Inferior parietal cortex (tissue), 1 donor: ENCODE measurements at regions not wholly inside any gene's neighbourhood (a gene's known extent, or its start where the extent isn't known, plus 50 kb on each side); places are given as distances from the start of the nearest gene placed in this dataset.

Source experiments
- DNase-seq: peaks from one replicate; pipeline ENCODE4 v3.0.0-alpha.2; 2016; ENCODE audit errors: extremely low spot score

- DNase-seq: no peak
These were observed 192.1 kb upstream of the MGMT start for GRCh38 chr10:129274748-129275474.

- DNase-seq: no peak
These were observed 191.2 kb upstream of the MGMT start for GRCh38 chr10:129275886-129276285.

GRCh38 chr10:129277084-129277483 lies 190.0 kb upstream of the MGMT start:
- no peak for DNase-seq

GRCh38 chr10:129277841-129278240 lies 189.2 kb upstream of the MGMT start:
- DNase-seq: no peak

- DNase-seq: no peak
These were observed 188.4 kb upstream of the MGMT start for GRCh38 chr10:129278686-129279085.

- DNase-seq: no peak
These were observed 187.4 kb upstream of the MGMT start for GRCh38 chr10:129279446-129280154.

DNA sequence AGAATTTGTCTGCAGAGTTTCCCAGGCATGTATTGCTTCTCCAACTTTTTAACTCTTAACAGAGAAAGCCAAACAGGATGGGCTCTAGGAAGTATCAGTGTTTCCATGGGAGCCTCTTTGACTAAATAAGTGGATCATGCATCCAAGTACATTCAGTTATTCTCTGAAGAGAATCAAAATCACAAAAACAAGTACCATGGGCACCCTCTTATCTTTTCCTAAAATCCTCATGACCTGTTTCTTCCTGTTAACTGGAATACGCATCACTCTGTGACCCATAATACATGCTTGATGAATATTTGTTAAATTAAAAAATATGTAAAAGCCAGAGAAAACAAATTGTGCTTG lies 186.9 kb upstream of the MGMT start:
- DNase-seq: no peak

DNA sequence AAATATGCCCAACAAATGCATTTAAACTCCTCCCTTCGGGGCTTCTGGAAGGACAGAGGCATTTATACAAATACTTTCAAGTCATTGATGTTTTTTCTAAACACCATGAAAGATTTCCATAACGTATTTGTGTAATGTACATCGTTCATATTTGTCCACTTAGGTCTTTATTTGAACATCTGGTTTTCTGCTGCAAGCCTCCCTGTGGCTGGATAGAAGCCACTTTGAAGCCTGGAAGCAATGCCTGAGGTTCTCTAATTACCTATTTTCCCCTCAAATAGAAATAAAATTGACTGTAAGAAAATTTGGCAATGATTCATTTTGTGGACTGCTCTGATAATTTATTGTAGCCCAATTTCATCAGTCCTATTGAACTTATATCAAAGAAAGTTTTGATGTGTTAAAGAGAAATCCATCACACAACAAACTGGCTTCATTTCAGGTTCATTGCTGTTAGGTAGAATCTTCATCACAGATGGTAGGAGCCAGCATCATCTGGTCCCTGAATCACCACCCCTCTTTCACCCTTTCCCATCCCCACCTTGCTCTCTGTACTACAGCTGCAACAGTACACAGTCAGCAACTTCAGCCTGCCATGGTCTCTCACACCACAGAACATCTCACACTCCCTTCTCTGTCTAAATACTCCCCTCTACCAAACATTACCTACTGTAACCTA lies 186.0 kb upstream of the MGMT start:
- DNase-seq: no peak

DNA sequence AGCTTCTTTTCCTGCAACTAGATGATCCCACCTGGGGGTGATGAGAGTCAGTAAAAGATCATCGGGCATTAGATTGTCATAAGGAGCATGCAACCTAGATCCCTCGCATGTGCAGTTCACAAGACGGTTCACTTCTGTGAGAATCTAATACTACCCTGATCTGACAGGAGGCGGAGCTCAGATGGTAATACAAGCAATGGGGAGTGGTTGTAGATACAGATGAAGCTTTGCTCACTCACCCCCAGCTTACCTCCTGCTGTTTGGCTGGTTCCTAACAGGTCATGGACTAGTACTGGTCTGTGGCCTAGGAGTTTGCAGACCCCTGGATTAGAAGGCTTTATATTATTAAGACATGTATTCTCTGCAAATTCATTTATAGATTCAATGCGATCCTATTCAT lies 181.6 kb upstream of the MGMT start:
- no peak for DNase-seq

DNA sequence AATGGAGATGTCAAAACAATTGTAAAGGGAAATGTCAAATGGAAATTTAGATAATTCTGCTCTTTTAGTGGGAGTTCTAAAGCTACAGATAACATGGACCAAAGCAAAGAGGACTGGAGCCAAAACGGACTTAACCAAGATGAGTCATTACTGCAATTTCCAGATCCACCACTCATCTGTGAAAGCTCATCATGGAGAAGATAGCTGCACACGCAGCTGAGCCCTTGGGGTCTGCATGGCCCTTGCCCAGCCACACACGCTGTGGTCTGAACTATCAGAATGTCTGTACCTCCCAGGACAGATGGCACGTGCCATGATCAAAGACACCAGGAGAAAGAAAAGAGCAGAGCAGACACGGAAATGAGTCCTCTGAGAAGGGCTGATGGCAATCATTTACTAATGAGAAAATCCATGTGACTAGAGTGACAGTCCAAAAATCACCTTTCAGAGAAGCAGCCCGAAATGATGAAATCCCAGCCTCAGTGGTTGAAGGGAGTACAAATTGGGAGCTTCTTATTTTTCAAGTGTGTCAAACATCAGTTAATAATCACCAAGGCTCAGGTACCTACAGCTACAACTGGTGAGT lies 177.9 kb upstream of the MGMT start:
- DNase-seq: no peak

GRCh38 chr10:129293991-129294700 lies 172.9 kb upstream of the MGMT start:
- no peak for DNase-seq

- no peak for DNase-seq
These were observed 172.1 kb upstream of the MGMT start for GRCh38 chr10:129294944-129295343.

GRCh38 chr10:129305046-129305445 lies 162.0 kb upstream of the MGMT start:
- no peak for DNase-seq

DNA sequence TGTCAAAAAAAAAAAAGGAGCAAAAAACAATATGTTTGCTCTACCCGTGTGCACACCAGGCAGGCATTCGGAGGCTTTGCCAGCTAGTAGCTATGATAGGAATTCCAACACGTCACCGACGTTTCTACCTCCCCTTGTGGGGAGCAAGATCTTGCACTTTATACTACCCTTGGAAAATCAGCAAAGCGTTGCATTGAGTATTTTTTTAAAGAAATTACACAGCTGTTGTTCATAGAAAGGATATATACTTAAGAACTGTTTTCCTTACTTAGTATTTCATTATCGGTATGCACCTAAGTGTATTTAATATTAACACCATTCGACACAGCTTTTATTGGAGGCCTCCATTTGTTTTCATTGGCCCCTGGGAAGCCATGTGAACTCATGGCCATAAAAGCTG lies 159.9 kb upstream of the MGMT start:
- DNase-seq: no peak

DNA sequence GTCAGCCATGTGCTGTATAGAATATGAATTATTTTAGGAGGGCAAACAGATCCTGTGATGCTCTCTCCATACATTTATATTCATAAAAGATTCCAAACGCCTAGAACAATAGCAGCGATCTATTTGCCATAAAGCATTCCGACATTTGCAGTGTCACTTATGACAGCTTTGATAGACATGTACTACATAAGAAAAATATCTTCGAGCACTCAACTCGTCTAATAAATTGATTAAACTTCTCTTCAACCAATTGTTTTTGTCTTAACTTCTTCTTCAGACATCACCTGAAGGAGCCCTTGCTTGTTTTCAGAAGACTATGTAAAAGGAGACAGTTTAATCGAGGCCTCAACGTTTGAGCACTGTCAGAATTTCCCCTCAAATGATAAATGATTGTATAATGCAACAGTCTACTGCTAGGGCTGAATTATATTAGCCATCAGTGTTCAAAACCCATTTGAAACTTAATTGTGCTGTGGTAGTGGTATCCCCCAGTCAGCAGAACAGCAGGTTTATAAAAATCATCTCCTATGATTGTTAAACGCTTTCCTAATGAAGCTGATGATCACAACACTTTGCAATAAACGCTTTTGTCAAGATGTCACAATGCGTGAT lies 158.0 kb upstream of the MGMT start:
- DNase-seq: no peak

DNA sequence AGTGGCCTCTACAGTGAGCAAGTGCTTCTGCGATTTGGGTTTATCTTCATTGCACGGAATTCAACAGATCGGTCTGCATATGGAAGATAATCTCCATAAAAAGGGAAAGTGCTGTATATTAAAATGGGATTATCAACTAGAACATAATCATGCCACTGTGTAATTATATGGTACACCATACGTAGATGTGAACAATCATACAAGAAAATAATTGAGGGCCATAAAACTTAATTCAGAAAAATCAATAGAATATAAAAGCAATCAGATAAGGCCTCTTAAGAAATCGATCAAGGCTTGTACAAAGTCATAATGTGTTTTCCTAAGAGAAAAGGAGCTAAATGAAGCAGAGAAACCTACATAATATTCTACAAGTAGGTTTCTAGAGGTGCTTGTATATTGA lies 157.5 kb upstream of the MGMT start:
- no peak for DNase-seq

DNA sequence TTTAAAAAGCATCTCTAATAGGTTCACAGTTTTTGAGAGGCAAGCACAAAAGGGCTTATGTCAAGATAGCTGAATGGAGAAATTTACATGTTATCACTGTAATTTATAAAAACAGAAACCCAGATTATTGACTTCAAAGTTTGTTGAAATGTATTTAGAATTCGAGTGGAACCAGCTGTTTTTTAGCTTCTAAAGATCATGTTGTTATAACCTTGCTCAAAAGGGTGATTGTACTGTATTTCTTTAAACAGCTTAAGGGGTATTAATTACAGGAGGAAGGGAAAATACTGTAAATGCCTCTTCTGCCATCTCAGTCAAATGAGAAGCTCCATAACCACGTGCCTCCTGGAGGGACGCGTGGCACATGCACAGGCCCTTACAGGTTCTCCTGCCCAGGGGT lies 156.2 kb upstream of the MGMT start:
- no peak for DNase-seq

- DNase-seq: no peak
These were observed 147.1 kb upstream of the MGMT start for GRCh38 chr10:129319934-129320333.

DNA sequence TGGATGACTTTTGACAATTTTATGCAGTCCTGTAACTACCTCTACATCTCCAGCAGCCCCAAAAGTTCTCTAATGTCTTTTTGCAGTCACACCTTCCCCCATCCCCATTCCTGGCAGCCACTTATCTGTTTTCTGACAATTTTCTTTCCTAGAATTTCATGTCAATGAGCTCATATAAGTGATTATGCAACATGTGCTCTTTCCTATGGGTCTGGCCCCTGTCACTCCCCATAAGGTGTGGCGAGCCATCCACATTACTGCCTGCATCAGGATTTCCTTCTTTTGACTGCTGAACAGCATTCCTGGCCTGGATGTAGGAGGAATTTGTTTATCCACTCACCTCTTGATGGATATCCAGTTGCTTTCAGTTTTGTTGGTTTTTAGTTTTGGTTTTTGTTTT lies 146.7 kb upstream of the MGMT start:
- DNase-seq: no peak

DNA sequence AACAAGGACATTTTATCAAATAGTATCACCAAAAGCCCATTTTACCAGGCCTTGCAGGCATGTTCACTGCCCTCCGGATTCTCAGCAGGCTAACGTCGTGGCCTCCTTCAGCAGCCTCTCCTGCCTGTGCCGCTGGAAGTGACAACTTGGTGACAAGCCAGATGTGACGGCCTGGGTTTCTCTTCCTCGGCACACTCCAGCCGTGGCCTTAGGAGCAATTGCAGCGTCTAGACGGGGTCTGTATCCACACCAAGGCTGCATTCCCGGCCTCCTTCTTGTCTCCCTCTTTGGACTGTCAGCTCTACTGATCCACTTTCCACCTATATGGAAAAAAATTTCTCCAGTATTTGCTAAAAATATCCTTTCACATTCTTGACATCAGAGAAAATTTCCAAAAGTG lies 145.3 kb upstream of the MGMT start:
- no peak for DNase-seq

- no peak for DNase-seq
These were observed 143.9 kb upstream of the MGMT start for GRCh38 chr10:129322933-129323820.
